PC-3 (cell line): ENCODE measurements at regions not wholly inside any gene's neighbourhood (a gene's known extent, or its start where the extent isn't known, plus 50 kb on each side); places are given as distances from the start of the nearest gene placed in this dataset.

Experiments
- ATAC-seq: fragments of 200-7000 bp; cut with Tn5 transposase; 2 replicates; pipeline ENCODE4 v1.9.1; 2020; ENCODE audit warnings: mild to moderate bottlenecking, moderate library complexity
- BruUV-seq: library from RNA; stranded (reverse); fragments of 400-500 nt; replicated peaks from 2 replicates; lab custom pipeline; 2021; lab: Mats Ljungman, UMichigan
- CTCF ChIA-PET: fragments of 300-600 bp; sonication (Branson Sonifier 250); formaldehyde crosslinking; loops from one replicate; lab custom pipeline; 2022; ENCODE audit warnings: antibody characterized with exemption; lab: Charles Lee
- POLR2A ChIA-PET: fragments of 300-600 bp; sonication (Branson Sonifier 250); formaldehyde crosslinking; loops from one replicate; lab custom pipeline; 2022; ENCODE audit warnings: antibody characterized with exemption; ENCODE audit not compliant: unreplicated experiment; lab: Charles Lee
- DNase-seq: peaks from one replicate; pipeline ENCODE4 v3.0.0-alpha.2; 2015
- H2AFZ ChIP-seq: fragments of 300-600 bp; sonication (generic); 2 replicates; pipeline ENCODE4 v1.6.0; 2016; ENCODE audit warnings: antibody characterized with exemption, low read length
- H3F3A ChIP-seq: fragments of 300-600 bp; sonication (generic); one replicate; pipeline ENCODE4 v1.6.0; 2017; ENCODE audit warnings: antibody characterized with exemption, low read length, control low read depth, mild to moderate bottlenecking; ENCODE audit not compliant: unreplicated experiment
- H3K27ac ChIP-seq: fragments of 300-600 bp; sonication (generic); 2 replicates; pipeline ENCODE4 v1.5.1; 2016; ENCODE audit warnings: mild to moderate bottlenecking, low read length
- H3K27me3 ChIP-seq: fragments of 300-600 bp; sonication (generic); 2 replicates; pipeline ENCODE4 v1.6.1; 2016; ENCODE audit warnings: low read length, mixed read lengths
- H3K36me3 ChIP-seq: fragments of 300-600 bp; sonication (generic); 2 replicates; pipeline ENCODE4 v1.6.1; 2016; ENCODE audit warnings: low read depth, mixed run types, low read length, mixed read lengths
- H3K4me1 ChIP-seq: fragments of 300-600 bp; sonication (generic); 2 replicates; pipeline ENCODE4 v1.5.1; 2016; ENCODE audit warnings: low read length; ENCODE audit not compliant: insufficient read depth
- H3K4me2 ChIP-seq: fragments of 300-600 bp; sonication (generic); 2 replicates; pipeline ENCODE4 v1.6.0; 2016; ENCODE audit warnings: low read length
- H3K4me3 ChIP-seq: fragments of 300-600 bp; sonication (generic); 2 replicates; pipeline ENCODE4 v1.5.1; 2016; ENCODE audit warnings: mild to moderate bottlenecking, low read length, mixed read lengths
- H3K79me2 ChIP-seq: fragments of 300-600 bp; sonication (generic); 2 replicates; pipeline ENCODE4 v1.6.1; 2017; ENCODE audit warnings: low read length, mixed read lengths
- H3K9ac ChIP-seq: fragments of 300-600 bp; sonication (generic); 2 replicates; pipeline ENCODE4 v1.6.0; 2016; ENCODE audit warnings: mild to moderate bottlenecking, low read length
- H3K9me2 ChIP-seq: fragments of 300-600 bp; sonication (generic); replicated peaks from 2 replicates; pipeline ENCODE4 v1.6.1; 2016; ENCODE audit warnings: mixed run types, low read length, mixed read lengths
- H3K9me3 ChIP-seq: fragments of 300-600 bp; sonication (generic); 2 replicates; pipeline ENCODE4 v1.6.1; 2016; ENCODE audit warnings: low read length, mixed read lengths
- H4K20me1 ChIP-seq: fragments of 300-600 bp; sonication (generic); 2 replicates; pipeline ENCODE4 v1.6.1; 2016; ENCODE audit warnings: low read length, mixed read lengths
- EZH2 ChIP-seq: fragments of 300-600 bp; sonication (generic); IDR thresholded peaks from one replicate; pipeline ENCODE4 v1.6.1; 2017; ENCODE audit warnings: antibody characterized with exemption, mild to moderate bottlenecking, low read length; ENCODE audit not compliant: unreplicated experiment
- EZH2phosphoT487 ChIP-seq: fragments of 300-600 bp; sonication (generic); IDR thresholded peaks from 2 replicates; pipeline ENCODE4 v1.6.1; 2018; ENCODE audit warnings: mild to moderate bottlenecking, antibody characterized with exemption, low read length, borderline replicate concordance
- intact Hi-C: fragments of 100-400 bp; cut with micrococcal nuclease; formaldehyde crosslinking; loops from 2 replicates; pipeline ENCODE4 v1.9.0; 2023
- TF ChIP-seq, protein P1 (sequence below): fragments of 300-600 bp; sonication (generic); conservative IDR thresholded peaks from 2 replicates; pipeline ENCODE4 v1.5.1; 2017; ENCODE audit warnings: antibody characterized with exemption, low read depth, mild to moderate bottlenecking, low read length

DNA sequence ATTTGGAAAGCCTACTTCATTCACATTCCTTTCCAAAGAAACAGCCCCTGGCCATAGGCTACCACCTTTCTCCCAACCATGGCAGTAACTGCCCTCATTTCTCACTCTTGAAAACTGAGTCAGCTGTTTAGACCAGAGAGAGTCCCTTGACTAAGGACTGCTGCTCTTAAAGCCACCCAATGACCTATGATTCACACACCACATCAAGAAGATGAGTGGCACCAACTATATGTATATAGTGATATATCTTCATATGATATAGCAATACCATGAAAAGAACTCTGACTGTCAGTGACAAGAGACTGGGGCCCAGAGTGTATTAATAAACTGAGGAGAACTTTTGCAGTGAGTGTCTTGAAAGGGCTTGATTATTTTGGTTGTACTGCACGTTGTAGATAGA is 404.5 kb upstream of the ASIC2 start:
- Histone ChIP-seq H3F3A (no peaks in the 10 kb centered on the region), H3K9ac (no peak overlapping the region), H3K9me3 (no peaks in the 10 kb centered on the region), H3K36me3 (no peaks in the 10 kb centered on the region), H3K9me2 (no peaks in the 10 kb centered on the region), H3K27me3 (no peaks in the 10 kb centered on the region), H4K20me1 (no peaks in the 10 kb centered on the region), H3K4me1 (no peaks in the 10 kb centered on the region), H3K27ac (no peak overlapping the region), H3K4me2 (no peak overlapping the region), H3K79me2 (no peaks in the 10 kb centered on the region), H3K4me3 (no peak overlapping the region), H2AFZ (no peak overlapping the region)
- intact Hi-C loops, result no loop called here
- ChIA-PET CTCF (no interaction called here), POLR2A (no interaction called here)
- no TSS peak for BruUV-seq
- DNase-seq, result no peak
- no peak for ATAC-seq
- no peak for TF ChIP-seq EZH2
- TF ChIP-seq, protein P1, sequence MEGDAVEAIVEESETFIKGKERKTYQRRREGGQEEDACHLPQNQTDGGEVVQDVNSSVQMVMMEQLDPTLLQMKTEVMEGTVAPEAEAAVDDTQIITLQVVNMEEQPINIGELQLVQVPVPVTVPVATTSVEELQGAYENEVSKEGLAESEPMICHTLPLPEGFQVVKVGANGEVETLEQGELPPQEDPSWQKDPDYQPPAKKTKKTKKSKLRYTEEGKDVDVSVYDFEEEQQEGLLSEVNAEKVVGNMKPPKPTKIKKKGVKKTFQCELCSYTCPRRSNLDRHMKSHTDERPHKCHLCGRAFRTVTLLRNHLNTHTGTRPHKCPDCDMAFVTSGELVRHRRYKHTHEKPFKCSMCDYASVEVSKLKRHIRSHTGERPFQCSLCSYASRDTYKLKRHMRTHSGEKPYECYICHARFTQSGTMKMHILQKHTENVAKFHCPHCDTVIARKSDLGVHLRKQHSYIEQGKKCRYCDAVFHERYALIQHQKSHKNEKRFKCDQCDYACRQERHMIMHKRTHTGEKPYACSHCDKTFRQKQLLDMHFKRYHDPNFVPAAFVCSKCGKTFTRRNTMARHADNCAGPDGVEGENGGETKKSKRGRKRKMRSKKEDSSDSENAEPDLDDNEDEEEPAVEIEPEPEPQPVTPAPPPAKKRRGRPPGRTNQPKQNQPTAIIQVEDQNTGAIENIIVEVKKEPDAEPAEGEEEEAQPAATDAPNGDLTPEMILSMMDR, result no peak
- TF ChIP-seq EZH2phosphoT487, result no peak

DNA sequence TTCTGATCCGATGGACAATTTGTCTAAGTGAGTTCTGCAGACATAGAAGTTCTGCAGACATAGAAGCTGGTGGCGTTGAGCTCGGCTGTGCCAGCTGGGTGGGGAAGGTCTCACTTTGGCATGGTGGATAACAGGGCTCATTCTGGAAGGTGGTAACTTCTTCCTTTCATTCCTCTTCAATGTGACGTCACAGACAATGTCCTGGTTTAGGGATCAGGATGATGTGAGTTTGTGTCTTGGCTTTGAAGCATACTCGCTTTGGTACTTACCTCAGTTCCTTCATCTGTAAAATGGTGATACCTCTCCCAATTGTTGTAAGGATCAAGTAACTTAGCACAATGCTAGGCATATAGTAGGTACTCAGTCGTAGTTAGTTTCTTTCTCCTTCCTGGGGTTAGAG is 408.8 kb upstream of the ASIC2 start:
- Histone ChIP-seq H3K4me1 (no peaks in the 10 kb centered on the region), H3K36me3 (no peaks in the 10 kb centered on the region), H3K9me2 (no peaks in the 10 kb centered on the region), H2AFZ (no peak overlapping the region), H3K27ac (no peak overlapping the region), H3K4me3 (no peak overlapping the region), H3K27me3 (no peaks in the 10 kb centered on the region), H3K9ac (no peak overlapping the region), H4K20me1 (no peaks in the 10 kb centered on the region), H3K79me2 (no peaks in the 10 kb centered on the region), H3K9me3 (no peaks in the 10 kb centered on the region), H3K4me2 (no peak overlapping the region), H3F3A (no peaks in the 10 kb centered on the region)
- POLR2A ChIA-PET, result no interaction called here
- TF ChIP-seq, protein P1, result no peak
- TF ChIP-seq EZH2phosphoT487, result no peak
- TF ChIP-seq EZH2, result no peak
- intact Hi-C loops, result no loop called here
- no peak for DNase-seq
- no TSS peak for BruUV-seq
- CTCF ChIA-PET, result no interaction called here
- no peak for ATAC-seq

DNA sequence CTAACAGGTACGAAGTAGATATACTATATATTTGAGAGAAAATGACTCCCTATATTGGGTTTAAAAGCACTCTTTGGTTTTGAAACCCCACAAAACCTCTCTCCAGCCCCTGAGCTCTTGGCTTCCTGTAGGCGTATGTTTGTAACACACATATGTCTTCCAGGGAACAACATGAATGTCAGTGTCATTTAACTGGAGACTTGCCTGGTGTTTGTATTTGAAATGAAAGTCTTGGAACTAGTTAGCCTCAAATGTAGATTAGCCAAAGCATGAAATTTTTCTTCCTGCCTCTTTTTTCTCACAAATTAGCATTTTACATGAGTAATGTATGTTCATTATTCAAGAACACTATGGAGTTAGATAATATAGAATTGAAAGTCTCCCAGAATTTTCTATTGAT is 411.8 kb upstream of the ASIC2 start:
- no peak overlapping the region for H2AFZ ChIP-seq
- no peaks in the 10 kb centered on the region for H3K27me3 ChIP-seq
- H3K36me3 ChIP-seq, result no peaks in the 10 kb centered on the region
- BruUV-seq, result no TSS peak
- no peaks in the 10 kb centered on the region for H3K9me2 ChIP-seq
- ChIA-PET CTCF (no interaction called here), POLR2A (no interaction called here)
- H3F3A ChIP-seq, result no peaks in the 10 kb centered on the region
- no peaks in the 10 kb centered on the region for H3K4me1 ChIP-seq
- TF ChIP-seq, protein P1, result no peak
- TF ChIP-seq EZH2 (no peak), EZH2phosphoT487 (no peak)
- H4K20me1 ChIP-seq, result no peaks in the 10 kb centered on the region
- H3K79me2 ChIP-seq, result no peaks in the 10 kb centered on the region
- no peak overlapping the region for H3K27ac ChIP-seq
- no peak overlapping the region for H3K4me3 ChIP-seq
- H3K4me2 ChIP-seq, result no peak overlapping the region
- H3K9me3 ChIP-seq, result no peaks in the 10 kb centered on the region
- H3K9ac ChIP-seq, result no peak overlapping the region
- intact Hi-C loops, result no loop called here
- ATAC-seq (no peak), DNase-seq (no peak)
